ENCODE measurements at regions not wholly inside any gene's neighbourhood (a gene's known extent, or its start where the extent isn't known, plus 50 kb on each side); places are given as distances from the start of the nearest gene placed in this dataset.
A peak's percentile ranks its signal among the peaks of the same experiment; 100 is the strongest.

DNA sequence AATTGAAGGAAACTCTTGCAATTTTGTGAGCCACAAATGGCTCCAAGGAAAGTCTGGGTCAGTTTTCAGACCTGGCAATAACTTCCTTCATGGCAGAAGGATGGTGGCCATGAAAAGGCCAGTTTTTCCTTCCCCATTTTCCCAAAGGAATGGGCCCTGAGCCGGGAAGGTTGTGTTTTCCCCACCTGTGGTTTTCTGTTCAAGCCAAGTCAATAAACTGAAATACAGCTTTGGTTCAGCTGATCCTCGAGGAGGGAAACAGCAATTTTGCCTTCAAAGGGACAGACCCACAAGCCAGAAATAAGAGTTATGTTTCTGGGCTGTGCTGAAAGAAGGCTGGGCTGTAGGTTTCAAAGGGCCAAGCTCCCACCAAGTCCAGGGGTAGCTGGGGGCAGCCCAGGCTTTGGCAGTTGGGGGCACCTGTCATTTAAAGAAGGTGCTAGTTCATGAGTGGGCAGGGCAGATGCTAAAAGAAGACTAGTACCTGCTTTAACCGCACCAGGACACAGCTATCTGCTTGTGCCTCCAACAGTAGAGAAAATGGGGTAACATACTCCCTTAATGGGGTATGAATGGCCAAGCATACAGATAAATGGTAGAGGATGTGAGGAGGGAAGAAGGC, 97.0 kb downstream of the TTC32 start:
- intact Hi-C loops (cut with micrococcal nuclease; ENCODE audit: unreplicated experiment): no loop called here
- Histone ChIP-seq H3K36me3 (ENCODE audit: control insufficient read depth, insufficient read depth, low read length) (no peaks in the 10 kb centered on the region), H3K27me3 (ENCODE audit: control insufficient read depth, insufficient read depth, low read length) (no peaks in the 10 kb centered on the region), H3K27ac (ENCODE audit: low read length) (peak overlapping the region; percentile 2; the same call in 1 of the 2 replicates), H3K4me3 (ENCODE audit: low read depth in 2 of 2, low read length in 2 of 2) (no peak overlapping the region), H3K9me3 (ENCODE audit: control insufficient read depth, insufficient read depth, low read depth, low read length) (no peaks in the 10 kb centered on the region), H3K4me1 (ENCODE audit: control insufficient read depth, insufficient read depth, low read length) (peaks cover 35% of the 10 kb centered on the region)
- ATAC-seq (no peak), DNase-seq (ENCODE audit: low read depth, low spot score) (no peak)
- no peak for TF ChIP-seq POLR2AphosphoS5 (IDR thresholded peaks at IDR 0.05; ENCODE audit: low read depth, low read length)
- no peak for TF ChIP-seq SIN3A (IDR thresholded peaks at IDR 0.05; ENCODE audit: borderline replicate concordance, insufficient read depth, low read depth, low read length)
- TF ChIP-seq, protein P1, sequence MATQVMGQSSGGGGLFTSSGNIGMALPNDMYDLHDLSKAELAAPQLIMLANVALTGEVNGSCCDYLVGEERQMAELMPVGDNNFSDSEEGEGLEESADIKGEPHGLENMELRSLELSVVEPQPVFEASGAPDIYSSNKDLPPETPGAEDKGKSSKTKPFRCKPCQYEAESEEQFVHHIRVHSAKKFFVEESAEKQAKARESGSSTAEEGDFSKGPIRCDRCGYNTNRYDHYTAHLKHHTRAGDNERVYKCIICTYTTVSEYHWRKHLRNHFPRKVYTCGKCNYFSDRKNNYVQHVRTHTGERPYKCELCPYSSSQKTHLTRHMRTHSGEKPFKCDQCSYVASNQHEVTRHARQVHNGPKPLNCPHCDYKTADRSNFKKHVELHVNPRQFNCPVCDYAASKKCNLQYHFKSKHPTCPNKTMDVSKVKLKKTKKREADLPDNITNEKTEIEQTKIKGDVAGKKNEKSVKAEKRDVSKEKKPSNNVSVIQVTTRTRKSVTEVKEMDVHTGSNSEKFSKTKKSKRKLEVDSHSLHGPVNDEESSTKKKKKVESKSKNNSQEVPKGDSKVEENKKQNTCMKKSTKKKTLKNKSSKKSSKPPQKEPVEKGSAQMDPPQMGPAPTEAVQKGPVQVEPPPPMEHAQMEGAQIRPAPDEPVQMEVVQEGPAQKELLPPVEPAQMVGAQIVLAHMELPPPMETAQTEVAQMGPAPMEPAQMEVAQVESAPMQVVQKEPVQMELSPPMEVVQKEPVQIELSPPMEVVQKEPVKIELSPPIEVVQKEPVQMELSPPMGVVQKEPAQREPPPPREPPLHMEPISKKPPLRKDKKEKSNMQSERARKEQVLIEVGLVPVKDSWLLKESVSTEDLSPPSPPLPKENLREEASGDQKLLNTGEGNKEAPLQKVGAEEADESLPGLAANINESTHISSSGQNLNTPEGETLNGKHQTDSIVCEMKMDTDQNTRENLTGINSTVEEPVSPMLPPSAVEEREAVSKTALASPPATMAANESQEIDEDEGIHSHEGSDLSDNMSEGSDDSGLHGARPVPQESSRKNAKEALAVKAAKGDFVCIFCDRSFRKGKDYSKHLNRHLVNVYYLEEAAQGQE (IDR thresholded peaks at IDR 0.05; ENCODE audit: insufficient read depth in 1 of 2, low read depth in 2 of 2, low read length in 1 of 2): no peak
- POLR2A ChIA-PET: no interaction called here
- BruUV-seq (replicated peaks): no TSS peak
- in situ Hi-C loops (cut with HindIII; ENCODE audit: low pct_unique_long_range_greater_than_20kb, low sequenced_read_pairs): no loop called here
- CTCF ChIA-PET: no interaction called here

DNA sequence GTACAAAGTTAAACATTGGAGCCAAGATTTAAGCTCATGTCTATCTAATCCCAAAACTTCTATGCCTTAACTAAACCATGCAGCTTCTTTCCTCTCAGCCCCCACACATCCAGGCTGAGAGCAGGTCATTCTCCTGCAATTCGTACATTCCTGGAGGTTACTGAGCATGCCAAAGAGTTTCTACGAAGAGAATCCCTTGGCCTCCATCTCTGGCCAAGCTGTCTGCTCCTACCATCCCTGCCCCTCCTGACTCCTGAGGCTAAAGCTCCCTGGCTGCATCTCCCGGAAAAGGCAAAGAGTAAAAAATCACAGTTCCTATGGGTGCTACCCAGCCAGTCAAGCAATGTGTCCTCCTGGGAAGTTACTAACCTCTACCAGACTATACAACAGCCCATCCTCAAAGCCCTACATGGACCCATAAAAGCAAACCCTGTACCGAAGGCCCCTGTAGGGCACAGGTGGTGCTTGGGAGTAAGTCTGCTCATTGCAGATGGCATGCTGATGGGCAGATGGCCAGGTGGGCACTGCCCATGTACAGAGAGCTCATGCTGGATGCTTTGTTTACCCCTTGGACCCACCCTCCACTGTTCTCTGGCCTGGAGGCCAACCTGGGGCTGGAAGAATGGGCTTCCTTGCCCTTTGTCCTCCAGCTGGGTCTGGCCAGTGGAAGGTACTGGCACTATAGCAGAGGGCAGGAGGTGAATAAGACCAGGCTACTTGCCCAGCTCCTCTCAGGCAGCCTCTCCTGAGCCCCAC, 99.5 kb downstream of the TTC32 start:
- Histone ChIP-seq H3K36me3 (ENCODE audit: control insufficient read depth, insufficient read depth, low read length) (no peaks in the 10 kb centered on the region), H3K4me3 (ENCODE audit: low read depth in 2 of 2, low read length in 2 of 2) (no peak overlapping the region), H3K4me1 (ENCODE audit: control insufficient read depth, insufficient read depth, low read length) (peaks cover 37% of the 10 kb centered on the region), H3K27ac (ENCODE audit: low read length) (peak overlapping the region; percentile 86), H3K9me3 (ENCODE audit: control insufficient read depth, insufficient read depth, low read depth, low read length) (no peaks in the 10 kb centered on the region), H3K27me3 (ENCODE audit: control insufficient read depth, insufficient read depth, low read length) (no peaks in the 10 kb centered on the region)
- ChIA-PET POLR2A (no interaction called here), CTCF (no interaction called here)
- DNase-seq (ENCODE audit: low read depth, low spot score) (no peak), ATAC-seq (no peak)
- BruUV-seq (replicated peaks): no TSS peak
- intact Hi-C loops (cut with micrococcal nuclease; ENCODE audit: unreplicated experiment) (no loop called here), in situ Hi-C loops (cut with HindIII; ENCODE audit: low pct_unique_long_range_greater_than_20kb, low sequenced_read_pairs) (no loop called here)
- TF ChIP-seq SIN3A (IDR thresholded peaks at IDR 0.05; ENCODE audit: borderline replicate concordance, insufficient read depth, low read depth, low read length) (no peak), TCF7L2 (IDR thresholded peaks at IDR 0.05; ENCODE audit: low read depth, low read length) (no peak), POLR2AphosphoS5 (IDR thresholded peaks at IDR 0.05; ENCODE audit: low read depth, low read length) (no peak)
- TF ChIP-seq, protein P2, sequence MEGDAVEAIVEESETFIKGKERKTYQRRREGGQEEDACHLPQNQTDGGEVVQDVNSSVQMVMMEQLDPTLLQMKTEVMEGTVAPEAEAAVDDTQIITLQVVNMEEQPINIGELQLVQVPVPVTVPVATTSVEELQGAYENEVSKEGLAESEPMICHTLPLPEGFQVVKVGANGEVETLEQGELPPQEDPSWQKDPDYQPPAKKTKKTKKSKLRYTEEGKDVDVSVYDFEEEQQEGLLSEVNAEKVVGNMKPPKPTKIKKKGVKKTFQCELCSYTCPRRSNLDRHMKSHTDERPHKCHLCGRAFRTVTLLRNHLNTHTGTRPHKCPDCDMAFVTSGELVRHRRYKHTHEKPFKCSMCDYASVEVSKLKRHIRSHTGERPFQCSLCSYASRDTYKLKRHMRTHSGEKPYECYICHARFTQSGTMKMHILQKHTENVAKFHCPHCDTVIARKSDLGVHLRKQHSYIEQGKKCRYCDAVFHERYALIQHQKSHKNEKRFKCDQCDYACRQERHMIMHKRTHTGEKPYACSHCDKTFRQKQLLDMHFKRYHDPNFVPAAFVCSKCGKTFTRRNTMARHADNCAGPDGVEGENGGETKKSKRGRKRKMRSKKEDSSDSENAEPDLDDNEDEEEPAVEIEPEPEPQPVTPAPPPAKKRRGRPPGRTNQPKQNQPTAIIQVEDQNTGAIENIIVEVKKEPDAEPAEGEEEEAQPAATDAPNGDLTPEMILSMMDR (IDR thresholded peaks at IDR 0.05): no peak
- TF ChIP-seq, protein P1 (IDR thresholded peaks at IDR 0.05; ENCODE audit: insufficient read depth in 1 of 2, low read depth in 2 of 2, low read length in 1 of 2): no peak
